Heart right ventricle (tissue), 16 donors: ENCODE measurements at regions not wholly inside any gene's neighbourhood (a gene's known extent, or its start where the extent isn't known, plus 50 kb on each side); places are given as distances from the start of the nearest gene placed in this dataset.

Source experiments
- ATAC-seq, 8 donors: fragments of 200-7000 bp; cut with Tn5 transposase; one replicate each; pipeline ENCODE4 v1.9.1; 2020; ENCODE audit warnings: mild to moderate bottlenecking in 8 of 8, moderate library complexity in 8 of 8, moderate number of reproducible peaks in 1 of 8
- DNase-seq, 2 donors: peaks; one replicate each; pipeline ENCODE4 v3.0.0-alpha.2; 2020
- H3K27ac ChIP-seq, 10 donors: fragments of 200-600 bp; sonication (generic) in 2 of 10; one replicate each; pipeline versions ENCODE4 v1.5.0 to v1.8.0; 2020 to 2022; ENCODE audit warnings: mild to moderate bottlenecking in 3 of 10
- H3K27me3 ChIP-seq, 7 donors: fragments of 200-600 bp; one replicate each; pipeline ENCODE4 v1.8.0; 2021 to 2022; ENCODE audit warnings: mild to moderate bottlenecking in 2 of 7
- H3K36me3 ChIP-seq, 9 donors: fragments of 200-600 bp; sonication (generic) in 1 of 9; one replicate each; pipeline versions ENCODE4 v1.5.0 to v1.8.0; 2020 to 2022; ENCODE audit warnings: mild to moderate bottlenecking in 2 of 9
- H3K4me1 ChIP-seq, 9 donors: fragments of 200-600 bp; sonication (generic) in 1 of 9; one replicate each; pipeline versions ENCODE4 v1.5.0 to v1.8.0; 2020 to 2022; ENCODE audit warnings: mild to moderate bottlenecking in 4 of 9
- H3K4me3 ChIP-seq, 10 donors: fragments of 200-600 bp; sonication (generic) in 2 of 10; one replicate each; pipeline versions ENCODE4 v1.5.0 to v1.8.0; 2020 to 2022; ENCODE audit warnings: mild to moderate bottlenecking in 7 of 10, moderate library complexity in 2 of 10
- H3K9me3 ChIP-seq, 11 donors: fragments of 200-600 bp in 10 of 11; sonication (generic) in 2 of 11; one replicate each; pipeline versions ENCODE4 v1.5.0 to v1.8.0; 2013 to 2022; ENCODE audit warnings: mild to moderate bottlenecking in 2 of 11, control low read depth in 1 of 11, moderate library complexity in 1 of 11
- CTCF ChIP-seq, 9 donors: fragments of 200-600 bp; sonication (generic) in 2 of 9; IDR thresholded peaks; one replicate each; pipeline versions ENCODE4 v1.5.0 to v1.8.0; 2021 to 2022; ENCODE audit warnings: antibody characterized with exemption in 9 of 9, mild to moderate bottlenecking in 5 of 9, moderate library complexity in 1 of 9
- WGBS, 2 donors: extraction: QIAGEN DNeasy Blood & Tissue Kit; methylation state at CpG; one replicate each; pipeline ENCODE4 v1.1.7; 2013; ENCODE audit warnings: inconsistent platforms in 1 of 2; 5-methylcytosine and 5-hydroxymethylcytosine counted together
- intact Hi-C, 10 donors: fragments of 100-400 bp; cut with DNase I; formaldehyde crosslinking; loops; one replicate each; pipeline versions ENCODE4 v1.11.1 to v1.14.2; 2022
- donor health status: Arrhythmogenic right ventricular cardiomyopathy.
- donor health status: ischemic (EF 13 %, LVEDD 7.1; RV severe dilation, severe dysfunction).
- donor health status: healthy with polysubstance abuse.
- donor health status: DM: no; HTN: yes; CAD: no.
- donor health status: DM: no; HTN: no; CAD: no.
- donor health status: ischemic (EF 25% LVEDD 6.9; RV normal size, moderate dysfunction).
- donor health status: ischemic (EF 25% LVEDD 5.7; RV mildly dilated, moderate dysfunction).
- donor health status: healthy.
- donor health status: DM: yes; HTN: yes; CAD: no.
- donor health status: Ischemic cardiomyopathy.
- donor health status: ischemic (EF 35%, LVEDD 5.7; RV mildly dilated, moderate dysfunction).
- donor health status: nonischemic (EF 11% LVEDD 7.7; RV severe dilation, severe dysfunction).
- donor health status: DM: yes; HTN: yes; CAD: no.
- donor health status: PGD.
- donor health status: ischemic (EF 29% LVEDD 5.4; RV normal size, mild dysfunction).
- donor health status: nonischemic (EF 23%, LVEDD 6.1; RV moderate dilation, normal function).

GRCh38 chr12:78617683-78618082 is 246.9 kb upstream of the SYT1 start:
- no peak for DNase-seq
- H3K9me3 ChIP-seq, result peaks cover 0 to 14% (median 0%) of the 10 kb centered on the region in 11 donors
- no peak for TF ChIP-seq CTCF (IDR thresholded peaks at IDR 0.05)
- WGBS, 2 donors, result 82 to 85% methylated on average over 2 of the region's 2 CpGs
- H3K4me3 ChIP-seq, result no peak overlapping the region
- intact Hi-C loops, result no loop called here
- H3K36me3 ChIP-seq, result no peaks in the 10 kb centered on the region
- H3K27me3 ChIP-seq, result no peaks in the 10 kb centered on the region
- no peak for ATAC-seq
- no peak overlapping the region for H3K27ac ChIP-seq
- no peaks in the 10 kb centered on the region for H3K4me1 ChIP-seq

- Histone ChIP-seq H3K27me3 (no peaks in the 10 kb centered on the region), H3K27ac (no peak overlapping the region), H3K36me3 (no peaks in the 10 kb centered on the region), H3K4me3 (no peak overlapping the region), H3K9me3 (peaks cover 0 to 14% (median 0%) of the 10 kb centered on the region in 11 donors), H3K4me1 (no peaks in the 10 kb centered on the region)
- WGBS, 2 donors, result 76 to 81% methylated on average over 3 of the region's 3 CpGs
- DNase-seq (no peak), ATAC-seq (no peak)
- intact Hi-C loops, result no loop called here
- TF ChIP-seq CTCF (IDR thresholded peaks at IDR 0.05), result no peak
These were observed 241.9 kb upstream of the SYT1 start for GRCh38 chr12:78622529-78623195.

GRCh38 chr12:78628491-78629100 is 236.0 kb upstream of the SYT1 start:
- WGBS, 2 donors, result 72 to 78% methylated on average over 1 of the region's 1 CpG
- H3K4me3 ChIP-seq, result no peak overlapping the region
- no peaks in the 10 kb centered on the region for H3K27me3 ChIP-seq
- no peaks in the 10 kb centered on the region for H3K4me1 ChIP-seq
- no peak for ATAC-seq
- peaks cover 0 to 22% (median 9%) of the 10 kb centered on the region in 11 donors for H3K9me3 ChIP-seq
- H3K36me3 ChIP-seq, result no peaks in the 10 kb centered on the region
- intact Hi-C loops, result no loop called here
- no peak overlapping the region for H3K27ac ChIP-seq
- no peak for TF ChIP-seq CTCF (IDR thresholded peaks at IDR 0.05)
- no peak for DNase-seq

- Histone ChIP-seq H3K27ac (peak overlapping the region in 1 of 10 donors; percentile 2), H3K4me3 (no peak overlapping the region), H3K4me1 (no peaks in the 10 kb centered on the region), H3K9me3 (peaks cover 0 to 5% (median under 1%) of the 10 kb centered on the region in 11 donors), H3K36me3 (no peaks in the 10 kb centered on the region), H3K27me3 (no peaks in the 10 kb centered on the region)
- peak in 1 of 8 donors; percentile 60 for ATAC-seq
- 45 to 58% methylated on average over 4 of the region's 4 CpGs for WGBS, 2 donors
- no peak for TF ChIP-seq CTCF (IDR thresholded peaks at IDR 0.05)
- intact Hi-C loops, result no loop called here
- no peak for DNase-seq
These were observed 228.2 kb upstream of the SYT1 start for GRCh38 chr12:78636231-78636855.
